HAP-1 (cell line): ENCODE measurements at regions not wholly inside any gene's neighbourhood (a gene's known extent, or its start where the extent isn't known, plus 50 kb on each side); places are given as distances from the start of the nearest gene placed in this dataset.

Experiments
- DNase-seq, 2 experiments: peaks; one replicate each; pipeline ENCODE4 v3.0.0-alpha.2; 2016 to 2020; ENCODE audit warnings: low spot score in 2 of 2
- H3K27me3 ChIP-seq: fragments of 250-450 bp; sonication (Bioruptor Pico); 2 replicates; pipeline ENCODE4 v1.5.1; 2020; ENCODE audit warnings: low read depth, mild to moderate bottlenecking, moderate library complexity
- H3K36me3 ChIP-seq: fragments of 250-450 bp; sonication (Bioruptor Pico); replicated peaks from 2 replicates; pipeline ENCODE4 v1.5.1; 2020; ENCODE audit warnings: mild to moderate bottlenecking
- H3K4me1 ChIP-seq: fragments of 250-450 bp; sonication (Bioruptor Pico); 2 replicates; pipeline ENCODE4 v1.5.1; 2020; ENCODE audit warnings: mild to moderate bottlenecking
- H3K4me3 ChIP-seq: fragments of 250-450 bp; sonication (Bioruptor Pico); 2 replicates; pipeline ENCODE4 v1.5.1; 2020; ENCODE audit warnings: mild to moderate bottlenecking, moderate library complexity
- H3K9me3 ChIP-seq: fragments of 250-450 bp; sonication (Bioruptor Pico); 2 replicates; pipeline ENCODE4 v1.5.1; 2020; ENCODE audit warnings: mild to moderate bottlenecking, moderate library complexity
- in situ Hi-C: fragments of 300-500 bp; cut with MboI; formaldehyde crosslinking; loops from 3 replicates; pipeline ENCODE4 v1.14.3; 2020; ENCODE audit warnings: low sequenced_read_pairs, inconsistent platforms, mixed read lengths

- Histone ChIP-seq H3K4me3 (no peak overlapping the region), H3K4me1 (no peaks in the 10 kb centered on the region), H3K36me3 (no peaks in the 10 kb centered on the region), H3K9me3 (0 out of 2 replicates have a peak, but pooled peaks cover 2% of the 10 kb centered on the region), H3K27me3 (no peaks in the 10 kb centered on the region)
- in situ Hi-C loops = no loop called here
- no peak for DNase-seq
These were observed 174.8 kb upstream of the ANK3 start for GRCh38 chr10:60564475-60564874.

DNA sequence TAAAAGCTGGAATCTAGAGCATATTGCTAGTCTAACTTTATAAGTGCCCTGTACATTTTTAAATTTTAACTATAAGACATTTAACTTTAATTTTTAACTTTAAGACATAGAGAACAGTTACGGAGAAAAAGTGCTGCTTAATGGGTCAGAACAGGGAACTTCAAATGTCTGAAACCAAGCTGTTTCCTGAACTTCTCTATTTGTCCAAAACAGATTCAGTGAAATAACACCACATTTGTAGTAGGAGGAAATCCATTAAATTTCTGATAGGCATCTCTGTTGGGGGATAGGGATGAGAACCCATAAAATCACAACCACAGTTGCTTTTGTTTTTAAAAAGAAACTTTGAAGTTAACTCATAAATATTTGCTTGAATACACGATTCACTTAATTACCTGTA, 170.8 kb upstream of the ANK3 start:
- Histone ChIP-seq H3K4me1 (no peaks in the 10 kb centered on the region), H3K36me3 (no peaks in the 10 kb centered on the region), H3K27me3 (no peaks in the 10 kb centered on the region), H3K4me3 (no peak overlapping the region), H3K9me3 (no peaks in the 10 kb centered on the region)
- no peak for DNase-seq
- in situ Hi-C loops = no loop called here

DNA sequence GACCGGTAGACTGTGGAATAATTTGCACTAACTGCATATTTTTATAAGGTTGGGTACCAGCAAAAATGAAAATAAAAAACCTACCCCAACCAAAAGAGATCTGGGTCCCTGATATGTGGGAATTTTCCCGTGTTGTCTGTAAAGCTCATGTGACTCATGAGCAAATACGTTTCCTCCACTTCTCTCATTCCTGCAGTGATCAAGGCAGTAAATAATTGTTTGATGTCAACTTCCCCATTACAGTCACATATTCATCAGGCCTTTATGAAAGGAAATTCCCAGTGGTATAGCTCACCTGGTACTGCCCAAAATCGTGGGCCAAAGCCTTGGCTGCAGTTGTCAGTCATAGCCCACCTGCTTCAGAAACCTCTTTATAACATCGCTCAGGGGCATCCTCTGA, 166.0 kb upstream of the ANK3 start:
- no peaks in the 10 kb centered on the region for H3K4me1 ChIP-seq
- H3K27me3 ChIP-seq = no peaks in the 10 kb centered on the region
- DNase-seq = no peak
- H3K9me3 ChIP-seq = no peaks in the 10 kb centered on the region
- in situ Hi-C loops = no loop called here
- H3K4me3 ChIP-seq = no peak overlapping the region
- no peaks in the 10 kb centered on the region for H3K36me3 ChIP-seq

GRCh38 chr10:60549686-60550085, 160.0 kb upstream of the ANK3 start:
- Histone ChIP-seq H3K36me3 (no peaks in the 10 kb centered on the region), H3K4me3 (no peak overlapping the region), H3K4me1 (no peaks in the 10 kb centered on the region), H3K9me3 (no peaks in the 10 kb centered on the region), H3K27me3 (no peaks in the 10 kb centered on the region)
- DNase-seq = peak in 1 of 2 experiments; percentile 66
- in situ Hi-C loops = no loop called here

- in situ Hi-C loops = no loop called here
- no peaks in the 10 kb centered on the region for H3K9me3 ChIP-seq
These were observed 153.0 kb upstream of the ANK3 start for GRCh38 chr10:60542657-60543056.

GRCh38 chr10:60541451-60541850, 151.8 kb upstream of the ANK3 start:
- no peaks in the 10 kb centered on the region for H3K36me3 ChIP-seq
- H3K27me3 ChIP-seq = no peaks in the 10 kb centered on the region
- DNase-seq = no peak
- no peak overlapping the region for H3K4me3 ChIP-seq
- in situ Hi-C loops = no loop called here
- no peaks in the 10 kb centered on the region for H3K9me3 ChIP-seq
- H3K4me1 ChIP-seq = no peaks in the 10 kb centered on the region; the same call in 1 of the 2 replicates

More at GRCh38 chr10:60542657-60543056, 153.0 kb upstream of the ANK3 start:
- Histone ChIP-seq H3K36me3 (no peaks in the 10 kb centered on the region), H3K27me3 (no peaks in the 10 kb centered on the region), H3K4me3 (no peak overlapping the region), H3K4me1 (no peaks in the 10 kb centered on the region; the same call in 1 of the 2 replicates)
- no peak for DNase-seq

- Histone ChIP-seq H3K9me3 (no peaks in the 10 kb centered on the region), H3K4me3 (no peak overlapping the region), H3K27me3 (peaks cover 12% of the 10 kb centered on the region), H3K36me3 (no peaks in the 10 kb centered on the region), H3K4me1 (no peaks in the 10 kb centered on the region; the same call in 1 of the 2 replicates)
- in situ Hi-C loops = no loop called here
- no peak for DNase-seq
These were observed 148.0 kb upstream of the ANK3 start for GRCh38 chr10:60537697-60538096.

DNA sequence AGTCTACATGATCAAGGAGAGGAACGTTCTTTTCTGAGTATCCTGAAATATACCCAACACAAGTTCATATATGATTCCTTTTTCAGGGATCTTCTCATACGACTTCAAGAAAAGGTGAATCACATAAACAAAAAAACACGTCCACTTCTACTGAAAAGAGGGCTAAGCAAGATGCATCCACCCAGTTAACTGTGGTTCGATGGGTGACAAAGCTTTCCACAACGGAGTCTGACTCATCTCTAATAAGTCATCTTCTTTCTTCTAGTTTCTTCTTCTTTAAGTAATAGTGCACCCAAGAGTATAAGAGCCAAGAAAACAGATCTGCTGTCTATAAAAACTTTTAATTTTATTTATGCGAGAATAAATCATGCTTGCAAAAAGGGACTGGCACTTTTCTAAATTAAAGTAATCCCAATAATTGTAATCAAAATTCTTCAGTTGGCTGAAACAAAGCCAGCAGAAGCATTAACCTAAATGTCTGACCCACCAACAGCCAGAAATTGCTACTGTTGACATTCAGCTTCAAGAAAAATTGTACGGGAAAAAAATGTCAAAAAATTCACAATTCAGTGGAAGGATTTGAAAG, 146.9 kb upstream of the ANK3 start:
- H3K27me3 ChIP-seq = peaks cover 12% of the 10 kb centered on the region
- no peaks in the 10 kb centered on the region for H3K9me3 ChIP-seq
- H3K4me1 ChIP-seq = no peaks in the 10 kb centered on the region
- no peak overlapping the region for H3K4me3 ChIP-seq
- in situ Hi-C loops = no loop called here
- no peaks in the 10 kb centered on the region for H3K36me3 ChIP-seq
- no peak for DNase-seq

DNA sequence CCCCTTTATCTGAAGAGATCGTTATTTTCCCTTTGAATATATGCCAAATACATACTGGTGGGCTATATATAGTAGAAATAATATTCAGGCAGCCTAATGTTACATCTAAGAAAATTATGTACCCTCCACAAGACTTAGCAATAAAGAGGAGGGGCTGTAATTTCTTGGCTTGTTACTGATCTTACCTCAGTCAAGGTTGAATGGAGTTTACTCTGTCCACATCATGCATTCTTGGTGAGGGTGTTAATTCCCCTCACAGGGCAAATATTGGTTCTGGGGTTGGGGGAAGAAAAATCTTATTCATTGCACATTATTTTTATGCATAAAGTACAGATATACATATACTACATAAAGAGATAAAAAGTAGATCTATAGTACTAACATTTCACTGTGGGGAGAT, 145.8 kb upstream of the ANK3 start:
- DNase-seq = no peak
- H3K4me3 ChIP-seq = no peak overlapping the region
- peaks cover 12% of the 10 kb centered on the region for H3K27me3 ChIP-seq
- no peaks in the 10 kb centered on the region for H3K36me3 ChIP-seq
- H3K9me3 ChIP-seq = no peaks in the 10 kb centered on the region
- no peaks in the 10 kb centered on the region for H3K4me1 ChIP-seq
- in situ Hi-C loops = no loop called here

DNA sequence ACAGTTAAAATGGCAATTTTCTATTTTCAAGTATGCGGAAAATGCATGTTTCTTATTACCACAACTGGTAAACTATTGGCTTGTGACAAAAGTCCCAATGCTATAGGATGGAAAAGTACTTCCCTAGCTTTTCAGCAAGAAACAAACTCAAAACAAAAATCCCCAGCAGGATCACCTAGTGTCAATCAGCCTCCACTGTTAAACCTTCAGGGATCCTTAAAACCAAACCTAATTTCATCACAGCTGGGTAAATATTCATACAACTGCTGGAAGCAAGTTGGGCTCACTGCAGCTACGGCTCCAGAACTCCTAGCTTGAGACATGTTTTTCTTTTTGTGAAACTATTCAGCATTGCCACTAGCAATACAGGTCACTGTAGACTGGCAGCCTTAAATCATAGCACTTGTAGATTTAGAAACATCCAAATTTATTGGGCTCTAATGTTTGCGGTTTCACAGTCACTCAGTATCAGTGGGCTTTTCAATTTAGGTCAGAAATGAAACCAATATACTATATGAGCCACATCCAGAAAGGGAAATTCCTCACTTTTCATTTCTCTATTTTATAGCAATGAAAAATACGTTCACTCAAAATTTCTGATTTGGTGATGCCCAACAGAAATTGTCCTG, 145.2 kb upstream of the ANK3 start:
- in situ Hi-C loops = no loop called here
- Histone ChIP-seq H3K4me1 (no peaks in the 10 kb centered on the region), H3K9me3 (no peaks in the 10 kb centered on the region), H3K27me3 (peaks cover 12% of the 10 kb centered on the region), H3K36me3 (no peaks in the 10 kb centered on the region), H3K4me3 (no peak overlapping the region)
- DNase-seq = no peak

GRCh38 chr10:60532696-60533468, 143.2 kb upstream of the ANK3 start:
- DNase-seq = no peak
- Histone ChIP-seq H3K27me3 (peaks cover 20% of the 10 kb centered on the region), H3K4me1 (no peaks in the 10 kb centered on the region), H3K9me3 (no peaks in the 10 kb centered on the region), H3K36me3 (no peaks in the 10 kb centered on the region), H3K4me3 (no peak overlapping the region)
- in situ Hi-C loops = no loop called here

DNA sequence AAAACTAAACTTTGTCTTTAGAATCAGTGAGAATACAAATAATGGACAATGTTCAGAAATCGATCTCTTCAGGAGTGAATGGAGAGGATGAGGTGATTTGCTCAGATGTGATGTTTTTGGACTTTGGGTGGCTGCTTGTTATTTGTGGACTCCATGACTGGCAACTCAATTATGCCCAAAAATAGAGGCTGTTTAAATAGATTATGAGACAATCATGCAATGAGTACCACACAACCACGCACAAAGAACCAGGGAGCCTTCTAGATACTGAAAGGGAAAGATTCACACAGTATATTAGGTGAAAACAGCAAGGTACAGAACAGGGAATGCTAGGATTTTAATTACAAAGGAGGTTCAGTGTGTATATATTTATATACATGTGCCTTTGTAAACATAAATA, 141.3 kb upstream of the ANK3 start:
- H3K27me3 ChIP-seq = peaks cover 30% of the 10 kb centered on the region
- H3K9me3 ChIP-seq = no peaks in the 10 kb centered on the region
- H3K36me3 ChIP-seq = no peaks in the 10 kb centered on the region
- peaks cover 11% of the 10 kb centered on the region for H3K4me1 ChIP-seq
- H3K4me3 ChIP-seq = no peak overlapping the region
- DNase-seq = no peak
- in situ Hi-C loops = no loop called here

- DNase-seq = no peak
- H3K4me1 ChIP-seq = peaks cover 22% of the 10 kb centered on the region
- in situ Hi-C loops = no loop called here
These were observed 138.0 kb upstream of the ANK3 start for GRCh38 chr10:60527676-60528075.

More at GRCh38 chr10:60527676-60528075, 138.0 kb upstream of the ANK3 start:
- H3K4me3 ChIP-seq = no peak overlapping the region
- peaks cover 18% of the 10 kb centered on the region for H3K27me3 ChIP-seq
- peaks cover 5% of the 10 kb centered on the region; the same call in 1 of the 2 replicates for H3K9me3 ChIP-seq
- no peaks in the 10 kb centered on the region for H3K36me3 ChIP-seq
